RWPE2 (cell line): ENCODE measurements at regions not wholly inside any gene's neighbourhood (a gene's known extent, or its start where the extent isn't known, plus 50 kb on each side); places are given as distances from the start of the nearest gene placed in this dataset.

Source experiments
- ATAC-seq: fragments of 200-7000 bp; cut with Tn5 transposase; 3 replicates; pipeline ENCODE4 v1.9.1; 2021; ENCODE audit warnings: low read depth
- DNase-seq: peaks from one replicate; pipeline ENCODE4 v3.0.0-alpha.2; 2020; ENCODE audit warnings: low spot score
- H3K27ac ChIP-seq: fragments of 450-650 bp; 2 replicates; pipeline ENCODE4 v1.5.1; 2017; ENCODE audit warnings: mild to moderate bottlenecking; ENCODE audit not compliant: poor library complexity, severe bottlenecking
- H3K27me3 ChIP-seq: fragments of 250-450 bp; sonication (Bioruptor Pico); 2 replicates; pipeline ENCODE4 v1.5.1; 2021; ENCODE audit warnings: mild to moderate bottlenecking, moderate library complexity; ENCODE audit not compliant: insufficient read depth, poor library complexity, severe bottlenecking
- H3K36me3 ChIP-seq: fragments of 250-450 bp; sonication (Bioruptor Pico); 2 replicates; pipeline ENCODE4 v1.5.1; 2020; ENCODE audit warnings: low read depth, mild to moderate bottlenecking, moderate library complexity
- H3K4me1 ChIP-seq: fragments of 250-450 bp; sonication (Bioruptor Pico); 2 replicates; pipeline ENCODE4 v1.5.1; 2021; ENCODE audit warnings: mild to moderate bottlenecking, moderate library complexity; ENCODE audit not compliant: insufficient read depth, poor library complexity, severe bottlenecking
- H3K4me3 ChIP-seq: fragments of 250-450 bp; sonication (Bioruptor Pico); 2 replicates; pipeline ENCODE4 v1.5.1; 2021; ENCODE audit warnings: mild to moderate bottlenecking, moderate library complexity; ENCODE audit not compliant: severe bottlenecking
- H3K9me3 ChIP-seq: fragments of 250-450 bp; sonication (Bioruptor Pico); 2 replicates; pipeline ENCODE4 v1.5.1; 2021; ENCODE audit warnings: mild to moderate bottlenecking, moderate library complexity; ENCODE audit not compliant: severe bottlenecking
- TF ChIP-seq, protein P1 (sequence below): fragments of 450-650 bp; IDR thresholded peaks from one replicate; pipeline ENCODE4 v1.5.1; 2017; ENCODE audit warnings: mild to moderate bottlenecking, moderate library complexity; ENCODE audit not compliant: poor library complexity, severe bottlenecking

GRCh38 chr11:104301776-104302175, 137.8 kb upstream of the PDGFD start:
- Histone ChIP-seq H3K36me3 (no peaks in the 10 kb centered on the region), H3K9me3 (no peaks in the 10 kb centered on the region), H3K27ac (no peak overlapping the region), H3K27me3 (no peaks in the 10 kb centered on the region), H3K4me3 (no peak overlapping the region), H3K4me1 (no peaks in the 10 kb centered on the region)
- ATAC-seq (no peak), DNase-seq (no peak)
- TF ChIP-seq, protein P1, sequence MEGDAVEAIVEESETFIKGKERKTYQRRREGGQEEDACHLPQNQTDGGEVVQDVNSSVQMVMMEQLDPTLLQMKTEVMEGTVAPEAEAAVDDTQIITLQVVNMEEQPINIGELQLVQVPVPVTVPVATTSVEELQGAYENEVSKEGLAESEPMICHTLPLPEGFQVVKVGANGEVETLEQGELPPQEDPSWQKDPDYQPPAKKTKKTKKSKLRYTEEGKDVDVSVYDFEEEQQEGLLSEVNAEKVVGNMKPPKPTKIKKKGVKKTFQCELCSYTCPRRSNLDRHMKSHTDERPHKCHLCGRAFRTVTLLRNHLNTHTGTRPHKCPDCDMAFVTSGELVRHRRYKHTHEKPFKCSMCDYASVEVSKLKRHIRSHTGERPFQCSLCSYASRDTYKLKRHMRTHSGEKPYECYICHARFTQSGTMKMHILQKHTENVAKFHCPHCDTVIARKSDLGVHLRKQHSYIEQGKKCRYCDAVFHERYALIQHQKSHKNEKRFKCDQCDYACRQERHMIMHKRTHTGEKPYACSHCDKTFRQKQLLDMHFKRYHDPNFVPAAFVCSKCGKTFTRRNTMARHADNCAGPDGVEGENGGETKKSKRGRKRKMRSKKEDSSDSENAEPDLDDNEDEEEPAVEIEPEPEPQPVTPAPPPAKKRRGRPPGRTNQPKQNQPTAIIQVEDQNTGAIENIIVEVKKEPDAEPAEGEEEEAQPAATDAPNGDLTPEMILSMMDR: no peak

DNA sequence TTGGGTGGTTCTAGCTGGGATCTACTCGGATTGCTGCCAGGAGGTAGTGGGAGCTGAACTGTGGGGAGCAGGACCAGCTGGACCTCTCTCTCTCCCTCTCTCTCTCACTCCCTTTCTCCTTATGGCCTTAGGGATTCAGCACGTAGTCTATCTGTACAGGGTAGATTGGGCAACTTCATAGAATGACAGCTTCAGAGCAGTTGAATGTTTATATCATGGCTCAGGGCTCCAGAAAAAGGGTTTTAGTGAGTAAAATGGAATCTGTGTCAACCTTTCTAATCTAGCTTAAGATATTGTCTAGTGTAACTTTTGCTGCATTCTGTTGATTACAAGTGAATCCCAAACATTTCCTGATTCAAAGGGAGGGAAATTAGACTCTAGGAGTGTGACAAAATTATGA, 127.7 kb upstream of the PDGFD start:
- Histone ChIP-seq H3K4me3 (no peak overlapping the region), H3K9me3 (no peaks in the 10 kb centered on the region), H3K27ac (no peak overlapping the region), H3K36me3 (no peaks in the 10 kb centered on the region), H3K27me3 (no peaks in the 10 kb centered on the region), H3K4me1 (no peaks in the 10 kb centered on the region)
- DNase-seq (no peak), ATAC-seq (no peak)
- TF ChIP-seq, protein P1: no peak

DNA sequence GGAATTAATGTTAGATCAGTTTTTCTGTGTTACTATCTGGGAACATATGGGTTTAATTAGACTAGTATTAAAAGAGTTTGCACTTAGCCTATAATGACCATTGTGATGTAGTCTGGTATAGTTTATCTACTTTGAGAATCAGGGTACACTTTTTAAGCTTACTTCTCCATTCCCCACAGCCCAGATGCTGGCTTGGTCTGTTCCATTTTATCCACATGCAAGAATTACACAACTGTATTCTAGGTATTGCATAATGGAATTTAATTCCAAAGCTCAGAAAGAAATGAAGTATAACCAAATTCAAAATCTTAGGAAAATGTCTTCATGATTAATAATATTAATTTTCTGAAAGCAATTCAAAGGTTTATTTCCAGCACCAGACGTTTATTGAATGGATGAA, 122.2 kb upstream of the PDGFD start:
- no peak for DNase-seq
- Histone ChIP-seq H3K9me3 (no peaks in the 10 kb centered on the region), H3K27me3 (no peaks in the 10 kb centered on the region), H3K36me3 (no peaks in the 10 kb centered on the region), H3K4me3 (no peak overlapping the region), H3K27ac (no peak overlapping the region), H3K4me1 (no peaks in the 10 kb centered on the region)
- TF ChIP-seq, protein P1: no peak
- no peak for ATAC-seq

GRCh38 chr11:104279587-104279986, 115.6 kb upstream of the PDGFD start:
- H3K27me3 ChIP-seq: no peaks in the 10 kb centered on the region
- no peak overlapping the region for H3K27ac ChIP-seq
- DNase-seq: no peak
- no peaks in the 10 kb centered on the region for H3K9me3 ChIP-seq
- no peaks in the 10 kb centered on the region for H3K36me3 ChIP-seq
- TF ChIP-seq, protein P1: no peak
- H3K4me3 ChIP-seq: no peak overlapping the region
- H3K4me1 ChIP-seq: no peaks in the 10 kb centered on the region
- no peak for ATAC-seq

GRCh38 chr11:104275992-104276391, 112.0 kb upstream of the PDGFD start:
- ATAC-seq: peak; percentile 66; the same call in 1 of the 3 replicates
- Histone ChIP-seq H3K4me3 (no peak overlapping the region), H3K27me3 (no peaks in the 10 kb centered on the region), H3K27ac (no peak overlapping the region), H3K36me3 (no peaks in the 10 kb centered on the region), H3K9me3 (no peaks in the 10 kb centered on the region), H3K4me1 (no peaks in the 10 kb centered on the region)
- DNase-seq: no peak
- TF ChIP-seq, protein P1: no peak
